22Rv1 (cell line): ENCODE measurements at regions not wholly inside any gene's neighbourhood (a gene's known extent, or its start where the extent isn't known, plus 50 kb on each side); places are given as distances from the start of the nearest gene placed in this dataset.

Experiments used
- ZFX ChIP-seq: fragments of 450-650 bp; IDR thresholded peaks from 2 replicates; pipeline ENCODE4 v1.6.1; 2017; ENCODE audit warnings: antibody characterized with exemption, borderline replicate concordance
- TF ChIP-seq, protein P1 (sequence below): fragments of 450-650 bp; IDR thresholded peaks from 2 replicates; pipeline ENCODE4 v1.5.1; 2017; ENCODE audit warnings: mild to moderate bottlenecking

DNA sequence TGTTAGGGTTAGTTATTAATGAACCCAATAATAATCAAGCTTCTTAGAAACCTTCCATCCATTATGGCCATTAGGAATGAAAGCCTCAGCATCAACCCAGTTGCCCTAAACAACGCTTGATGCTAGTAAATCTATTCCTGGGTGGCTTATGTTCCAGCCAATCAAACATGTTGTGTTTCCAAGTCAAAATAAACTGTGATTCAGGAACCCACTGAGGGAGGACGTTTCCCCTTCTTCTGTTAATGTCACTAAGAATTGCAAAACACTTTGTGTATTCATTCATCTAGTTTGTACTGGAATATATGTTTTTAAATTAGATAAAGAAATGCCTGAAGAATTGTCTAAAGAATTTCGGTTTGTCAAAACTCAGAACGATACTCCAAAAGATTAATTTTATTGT is 142.5 kb upstream of the MSX2 start:
- TF ChIP-seq, protein P1, sequence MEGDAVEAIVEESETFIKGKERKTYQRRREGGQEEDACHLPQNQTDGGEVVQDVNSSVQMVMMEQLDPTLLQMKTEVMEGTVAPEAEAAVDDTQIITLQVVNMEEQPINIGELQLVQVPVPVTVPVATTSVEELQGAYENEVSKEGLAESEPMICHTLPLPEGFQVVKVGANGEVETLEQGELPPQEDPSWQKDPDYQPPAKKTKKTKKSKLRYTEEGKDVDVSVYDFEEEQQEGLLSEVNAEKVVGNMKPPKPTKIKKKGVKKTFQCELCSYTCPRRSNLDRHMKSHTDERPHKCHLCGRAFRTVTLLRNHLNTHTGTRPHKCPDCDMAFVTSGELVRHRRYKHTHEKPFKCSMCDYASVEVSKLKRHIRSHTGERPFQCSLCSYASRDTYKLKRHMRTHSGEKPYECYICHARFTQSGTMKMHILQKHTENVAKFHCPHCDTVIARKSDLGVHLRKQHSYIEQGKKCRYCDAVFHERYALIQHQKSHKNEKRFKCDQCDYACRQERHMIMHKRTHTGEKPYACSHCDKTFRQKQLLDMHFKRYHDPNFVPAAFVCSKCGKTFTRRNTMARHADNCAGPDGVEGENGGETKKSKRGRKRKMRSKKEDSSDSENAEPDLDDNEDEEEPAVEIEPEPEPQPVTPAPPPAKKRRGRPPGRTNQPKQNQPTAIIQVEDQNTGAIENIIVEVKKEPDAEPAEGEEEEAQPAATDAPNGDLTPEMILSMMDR = no peak
- TF ChIP-seq ZFX = no peak
